Dermis blood vessel endothelial cell (primary cell): ENCODE measurements at regions not wholly inside any gene's neighbourhood (a gene's known extent, or its start where the extent isn't known, plus 50 kb on each side); places are given as distances from the start of the nearest gene placed in this dataset.

Experiments
- DNase-seq: peaks from one replicate; pipeline ENCODE4 v3.0.0; 2010

DNA sequence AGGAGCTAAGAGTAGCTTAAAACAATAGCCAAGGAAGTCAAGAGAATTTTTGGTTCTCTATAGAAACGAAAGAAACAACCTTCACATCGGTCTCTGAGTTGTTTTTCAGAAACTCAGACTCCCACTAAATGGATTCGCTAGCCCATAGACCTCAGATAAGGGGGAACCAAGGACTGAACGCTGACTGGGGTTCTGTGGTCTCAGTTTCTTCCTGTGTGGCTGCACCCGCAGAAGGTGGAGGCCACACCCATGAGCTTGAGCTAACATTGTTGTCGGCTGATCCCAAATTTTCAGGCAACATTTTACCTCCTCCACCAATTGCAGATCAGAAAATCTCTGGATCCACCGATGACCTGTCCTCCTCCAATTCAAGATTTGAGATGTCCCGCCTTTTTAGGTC lies 456.1 kb downstream of the AJAP1 start:
- DNase-seq: no peak

- DNase-seq: no peak
Observed at GRCh38 chr1:5109633-5110032, 455.2 kb downstream of the AJAP1 start.

- DNase-seq: no peak
Observed at GRCh38 chr1:5108740-5109139, 454.3 kb downstream of the AJAP1 start.

GRCh38 chr1:5105744-5106143 lies 451.3 kb downstream of the AJAP1 start:
- DNase-seq: no peak

DNA sequence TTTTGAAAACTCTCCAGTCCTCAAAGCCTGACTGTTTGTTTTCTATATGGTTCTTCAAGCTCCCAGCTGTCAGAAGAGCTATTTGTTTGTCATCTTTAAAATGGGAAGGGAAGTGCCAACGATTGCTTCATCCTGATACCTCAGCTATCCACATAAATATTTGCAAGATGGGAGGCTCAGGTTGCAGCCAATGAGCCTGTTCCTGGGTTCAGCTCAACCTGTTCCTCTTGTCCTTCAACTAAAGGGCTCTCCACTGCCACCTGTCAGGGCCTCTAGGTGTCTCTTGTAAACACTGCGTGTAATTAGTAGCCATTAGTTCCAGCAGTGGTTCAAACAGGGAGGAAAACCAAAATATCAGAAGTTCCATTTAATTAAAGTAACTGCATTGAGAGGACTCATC lies 445.1 kb downstream of the AJAP1 start:
- no peak for DNase-seq

- no peak for DNase-seq
Observed at GRCh38 chr1:5098981-5099385, 444.6 kb downstream of the AJAP1 start.

DNA sequence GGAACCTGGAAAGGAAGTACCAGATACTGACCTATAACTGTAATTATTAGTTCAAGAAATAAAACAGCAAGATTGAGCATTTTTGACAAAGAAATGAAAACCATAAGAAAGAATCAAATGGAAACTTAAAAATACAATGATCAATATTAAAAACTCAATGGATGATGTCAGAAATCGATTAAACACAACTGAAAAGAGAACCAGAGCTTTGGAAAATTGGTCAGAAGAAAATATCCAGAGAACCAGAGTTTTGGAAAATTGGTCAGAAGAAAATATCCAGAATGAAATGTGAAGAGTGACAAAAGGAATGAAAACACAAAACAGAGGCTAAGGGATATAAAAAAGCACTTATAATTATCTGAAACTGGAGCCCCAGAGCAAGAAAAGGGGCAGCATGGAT lies 438.6 kb downstream of the AJAP1 start:
- DNase-seq: no peak

DNA sequence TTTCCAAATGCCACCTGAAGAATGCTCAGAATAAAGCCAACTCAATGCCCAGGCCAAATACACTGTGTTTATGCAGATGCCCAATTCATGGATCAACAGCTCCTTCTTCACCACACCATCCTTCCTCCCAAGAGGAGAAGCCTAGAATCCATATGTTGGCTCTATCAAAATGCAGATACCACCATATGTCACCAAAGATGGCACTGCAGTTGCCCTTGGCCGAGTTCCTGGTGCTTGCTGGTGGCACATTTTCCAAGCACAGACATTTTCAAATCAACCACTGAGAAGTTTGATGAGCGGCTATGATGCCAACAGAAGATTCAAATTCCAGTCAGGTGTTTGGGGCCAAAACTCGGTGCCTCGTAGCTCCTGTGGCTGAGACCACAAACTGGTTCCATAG lies 430.3 kb downstream of the AJAP1 start:
- DNase-seq: no peak

- DNase-seq: no peak
Observed at GRCh38 chr1:5067246-5067645, 412.8 kb downstream of the AJAP1 start.

DNA sequence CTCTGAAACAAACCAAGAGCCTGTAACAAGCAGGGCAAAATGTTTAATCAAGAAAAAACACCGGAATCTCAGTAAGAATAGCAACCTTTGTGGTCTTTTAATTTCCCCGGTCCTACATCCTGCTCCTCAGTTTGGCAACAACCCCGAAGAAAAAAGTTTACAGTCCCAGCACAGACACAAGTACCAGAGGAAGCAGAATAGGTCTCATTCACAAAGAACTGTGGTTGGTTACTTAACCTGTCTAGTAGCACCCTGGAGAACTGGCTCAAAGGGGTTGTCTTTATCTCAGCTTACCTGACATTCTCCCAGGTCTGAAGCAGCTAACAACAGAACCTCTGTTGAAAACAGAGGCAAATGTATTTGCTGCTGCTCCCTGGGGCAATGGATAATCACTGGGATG lies 399.3 kb downstream of the AJAP1 start:
- DNase-seq: no peak

DNA sequence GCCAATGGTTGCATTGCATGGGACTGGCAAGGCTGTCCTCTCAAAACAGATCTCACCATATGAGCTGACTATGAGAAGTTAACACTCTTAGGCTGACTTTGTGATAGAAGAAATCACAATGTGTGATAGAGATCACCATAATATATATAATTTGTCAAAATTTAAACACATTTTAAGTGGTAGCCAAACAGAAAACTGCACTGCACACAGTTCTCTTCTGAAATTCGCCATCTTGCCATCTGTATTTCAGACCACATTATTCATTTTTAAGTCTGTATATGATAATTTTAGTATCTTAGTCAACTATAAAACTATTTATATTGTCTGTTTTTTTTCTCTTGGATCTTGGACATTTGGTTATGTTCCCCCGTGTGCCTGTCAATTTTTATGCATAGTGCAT lies 374.7 kb downstream of the AJAP1 start:
- DNase-seq: no peak

DNA sequence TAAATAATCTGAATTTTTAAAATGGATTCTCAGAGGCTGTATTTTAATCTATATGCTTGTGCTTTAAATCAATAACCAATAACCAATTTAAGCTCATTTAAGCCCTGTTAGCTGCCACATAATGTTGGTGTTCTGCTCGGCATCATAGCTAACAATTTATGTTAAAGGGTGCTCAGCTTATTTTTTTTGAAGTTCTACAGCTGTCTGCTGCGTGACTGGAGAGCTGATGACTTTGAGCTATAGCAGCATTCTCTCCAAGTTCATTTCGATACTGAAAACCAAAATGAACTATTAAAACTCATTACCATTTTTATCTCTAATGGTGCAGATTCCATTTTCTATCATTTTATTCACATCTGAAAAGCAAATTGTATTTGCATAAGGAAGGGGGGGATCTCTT lies 357.8 kb downstream of the AJAP1 start:
- DNase-seq: no peak

- no peak for DNase-seq
Observed at GRCh38 chr1:5010656-5011055, 356.2 kb downstream of the AJAP1 start.

DNA sequence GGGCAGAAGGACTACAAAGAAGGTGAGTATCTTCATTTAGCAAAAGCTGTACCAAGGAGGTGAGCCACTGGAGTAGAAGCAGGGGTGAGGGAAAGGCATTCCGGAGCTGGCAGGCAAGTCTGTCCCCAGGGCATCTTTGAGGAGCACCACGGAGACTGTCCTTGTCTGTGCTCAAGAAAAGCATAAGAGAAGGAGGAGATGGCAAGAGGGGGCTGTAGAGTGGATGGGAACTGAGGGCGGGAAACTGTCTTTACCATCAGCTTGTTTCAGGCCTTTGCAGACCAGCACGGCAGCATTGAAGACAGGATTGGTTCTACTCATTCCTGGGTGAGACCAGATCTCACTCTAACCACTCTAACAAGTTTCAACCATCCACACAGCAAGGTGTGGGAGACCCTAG lies 355.8 kb downstream of the AJAP1 start:
- no peak for DNase-seq

DNA sequence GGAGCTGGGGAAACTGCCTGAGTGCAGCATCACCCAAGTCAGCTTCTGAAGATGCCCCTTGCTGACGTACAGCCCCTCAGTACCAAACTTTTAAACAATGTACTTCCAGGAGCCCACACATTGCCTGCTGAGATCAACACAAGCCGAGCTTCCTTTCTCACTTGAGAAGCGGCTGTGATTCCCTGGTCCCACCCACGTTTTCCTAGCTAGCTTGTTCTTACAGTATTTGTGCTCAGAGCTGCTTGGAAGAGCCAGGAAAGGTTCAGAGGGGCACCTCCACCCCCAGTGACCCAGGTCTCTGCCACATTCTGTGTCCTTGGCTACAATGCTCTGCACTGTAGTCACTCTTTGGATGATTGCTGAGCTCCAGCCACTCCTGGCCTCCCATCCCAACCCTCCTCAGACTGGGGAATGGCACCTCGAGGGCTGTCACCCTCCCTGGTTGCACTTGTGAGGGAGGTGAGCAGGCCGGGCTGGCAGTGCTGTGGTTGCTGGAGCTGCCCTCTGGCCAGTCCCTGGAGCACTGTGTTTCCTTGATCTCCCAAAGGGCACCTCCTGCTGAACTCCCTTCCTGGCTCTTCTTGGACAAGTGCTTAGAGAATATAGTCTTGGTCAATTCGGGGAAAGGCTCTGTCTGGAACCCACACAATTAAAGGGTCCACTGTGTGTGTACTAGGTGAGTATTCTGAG lies 355.1 kb downstream of the AJAP1 start:
- no peak for DNase-seq

- no peak for DNase-seq
Observed at GRCh38 chr1:5005171-5005570, 350.8 kb downstream of the AJAP1 start.

DNA sequence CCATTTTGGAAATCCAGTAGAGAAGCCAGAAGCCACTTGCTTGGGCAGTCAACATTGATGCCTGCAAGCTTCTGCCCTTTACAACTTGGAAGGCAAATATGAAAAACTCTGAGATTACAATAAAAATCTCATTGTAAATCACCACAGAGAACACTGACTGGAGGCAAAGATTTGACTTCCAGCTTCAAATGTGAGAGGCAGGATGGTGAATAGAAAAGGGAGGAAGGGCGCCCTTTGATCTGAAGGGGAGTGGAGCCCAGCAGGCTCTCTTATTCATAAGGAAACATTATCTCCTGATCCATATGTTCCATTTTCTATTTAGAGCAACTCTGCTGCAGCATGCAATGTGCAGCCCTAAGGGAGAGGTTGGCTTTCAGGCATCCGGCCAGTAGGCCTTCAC lies 348.3 kb downstream of the AJAP1 start:
- no peak for DNase-seq

GRCh38 chr1:5001466-5001865 lies 347.1 kb downstream of the AJAP1 start:
- no peak for DNase-seq

GRCh38 chr1:4986306-4986705 lies 331.9 kb downstream of the AJAP1 start:
- DNase-seq: no peak

DNA sequence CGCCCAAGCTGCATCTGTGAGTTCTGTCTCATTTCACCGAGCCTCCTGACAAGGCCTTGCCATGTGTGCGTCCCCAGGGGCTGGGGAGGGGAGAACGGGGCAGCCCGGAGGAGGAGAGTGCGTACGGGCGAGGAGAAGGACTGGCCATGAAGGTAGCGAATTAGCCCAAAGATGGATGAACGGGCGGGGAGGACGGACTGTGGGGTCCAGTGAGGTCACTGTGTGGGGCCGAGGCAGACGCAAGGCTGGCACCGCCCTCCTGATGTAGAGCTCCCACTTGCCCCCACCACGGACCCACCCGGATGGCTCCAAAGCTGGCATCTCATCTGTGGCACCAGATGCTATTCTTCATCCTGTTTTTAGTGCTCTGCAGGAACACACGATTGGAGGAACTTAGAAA lies 330.4 kb downstream of the AJAP1 start:
- no peak for DNase-seq

- DNase-seq: no peak
Observed at GRCh38 chr1:4980211-4980610, 325.8 kb downstream of the AJAP1 start.

- no peak for DNase-seq
Observed at GRCh38 chr1:4978660-4979390, 324.4 kb downstream of the AJAP1 start.

DNA sequence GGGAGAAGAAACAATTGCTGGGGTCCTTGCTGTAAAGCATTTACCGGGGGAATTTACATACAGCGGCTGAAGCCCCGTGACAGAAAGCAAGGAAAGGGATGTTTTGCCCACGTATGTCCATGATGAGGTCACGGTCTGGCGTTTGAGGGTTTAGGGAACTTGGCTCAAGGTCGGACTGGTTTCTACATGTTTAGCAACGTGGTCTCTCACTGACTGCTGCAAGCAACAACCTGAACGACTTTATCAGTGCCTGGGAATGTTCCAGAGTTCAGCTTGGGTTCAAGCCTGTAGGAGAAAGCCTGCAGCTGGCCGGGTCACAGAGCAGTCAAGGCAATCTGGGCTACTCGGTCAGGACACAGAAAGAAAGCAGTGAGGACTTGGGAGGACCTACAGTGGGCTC lies 323.3 kb downstream of the AJAP1 start:
- DNase-seq: no peak

- DNase-seq: no peak
Observed at GRCh38 chr1:4976859-4977440, 322.5 kb downstream of the AJAP1 start.
